Panc1 (cell line): ENCODE measurements at regions not wholly inside any gene's neighbourhood (a gene's known extent, or its start where the extent isn't known, plus 50 kb on each side); places are given as distances from the start of the nearest gene placed in this dataset.
A peak's percentile ranks its signal among the peaks of the same experiment; 100 is the strongest.

Source experiments
- ATAC-seq: fragments of 200-7000 bp; cut with Tn5 transposase; 2 replicates; pipeline ENCODE4 v1.9.1; 2020; ENCODE audit warnings: mild to moderate bottlenecking, moderate library complexity
- BruUV-seq: library from RNA; stranded (reverse); fragments of 400-500 nt; replicated peaks from 2 replicates; lab custom pipeline; 2021; lab: Mats Ljungman, UMichigan
- CTCF ChIA-PET: fragments of 300-600 bp; sonication (Branson Sonifier 250); formaldehyde crosslinking; loops from one replicate; lab custom pipeline; 2022; ENCODE audit warnings: antibody characterized with exemption; lab: Charles Lee
- POLR2A ChIA-PET: fragments of 300-600 bp; sonication (Branson Sonifier 250); formaldehyde crosslinking; loops from one replicate; lab custom pipeline; 2022; ENCODE audit warnings: antibody characterized with exemption; lab: Charles Lee
- DNase-seq: peaks from one replicate; pipeline ENCODE4 v3.0.0-alpha.2; 2010; ENCODE audit warnings: low read depth, low spot score
- H3K27ac ChIP-seq: 2 replicates; pipeline ENCODE4 v1.5.1; 2011; ENCODE audit warnings: mild to moderate bottlenecking, low read length, inconsistent platforms
- H3K27me3 ChIP-seq: fragments of 200-500 bp; sonication (Bioruptor generic); 2 replicates; pipeline ENCODE4 v1.6.0; 2014; ENCODE audit warnings: low read length, inconsistent platforms; ENCODE audit not compliant: control insufficient read depth, insufficient read depth
- H3K36me3 ChIP-seq: fragments of 200-500 bp; sonication (Bioruptor generic); 2 replicates; pipeline ENCODE4 v1.5.1; 2014; ENCODE audit warnings: inconsistent platforms, mild to moderate bottlenecking, low read length, moderate library complexity; ENCODE audit not compliant: control insufficient read depth, insufficient read depth
- H3K4me1 ChIP-seq: 2 replicates; pipeline ENCODE4 v1.5.1; 2011; ENCODE audit warnings: inconsistent platforms, mild to moderate bottlenecking, low read length, moderate library complexity; ENCODE audit not compliant: control insufficient read depth, insufficient read depth
- H3K4me3 ChIP-seq, 2 experiments: 2 replicates each; pipeline ENCODE4 v1.5.1; 2011 to 2012; ENCODE audit warnings: low read depth in 2 of 2, low read length in 2 of 2, mild to moderate bottlenecking in 2 of 2, inconsistent platforms in 1 of 2, moderate library complexity in 1 of 2
- H3K9me3 ChIP-seq: fragments of 200-500 bp; sonication (Bioruptor generic); 2 replicates; pipeline ENCODE4 v1.5.1; 2014; ENCODE audit warnings: low read depth, mild to moderate bottlenecking, inconsistent platforms, low read length, moderate library complexity; ENCODE audit not compliant: control insufficient read depth, insufficient read depth
- POLR2AphosphoS5 ChIP-seq: IDR thresholded peaks from 2 replicates; pipeline ENCODE4 v1.6.1; 2012; ENCODE audit warnings: mild to moderate bottlenecking, low read depth, low read length, moderate library complexity
- SIN3A ChIP-seq: IDR thresholded peaks from 2 replicates; pipeline ENCODE4 v1.6.1; 2012; ENCODE audit warnings: low read depth, mild to moderate bottlenecking, low read length, moderate library complexity, borderline replicate concordance; ENCODE audit not compliant: insufficient read depth
- TCF7L2 ChIP-seq: IDR thresholded peaks from 2 replicates; pipeline ENCODE4 v1.6.1; 2011; ENCODE audit warnings: mild to moderate bottlenecking, low read depth, low read length, inconsistent platforms
- in situ Hi-C: cut with HindIII; loops from 2 replicates; pipeline ENCODE4 v1.10.0; 2016; ENCODE audit warnings: low sequenced_read_pairs, low pct_unique_long_range_greater_than_20kb
- intact Hi-C: fragments of 100-400 bp; cut with micrococcal nuclease; formaldehyde crosslinking; loops from one replicate; pipeline ENCODE4 v1.10.0; 2022; ENCODE audit not compliant: unreplicated experiment
- TF ChIP-seq, protein P1 (sequence below): fragments of 450-650 bp; IDR thresholded peaks from 2 replicates; pipeline ENCODE4 v1.5.1; 2017; ENCODE audit warnings: mild to moderate bottlenecking
- TF ChIP-seq, protein P2 (sequence below), 2 experiments: IDR thresholded peaks; 2 replicates each; pipeline ENCODE4 v1.6.1; 2011 to 2012; ENCODE audit warnings: low read depth in 2 of 2, control low read depth in 1 of 2, low read length in 1 of 2, mild to moderate bottlenecking in 1 of 2, moderate library complexity in 1 of 2; ENCODE audit not compliant: insufficient read depth in 1 of 2

DNA sequence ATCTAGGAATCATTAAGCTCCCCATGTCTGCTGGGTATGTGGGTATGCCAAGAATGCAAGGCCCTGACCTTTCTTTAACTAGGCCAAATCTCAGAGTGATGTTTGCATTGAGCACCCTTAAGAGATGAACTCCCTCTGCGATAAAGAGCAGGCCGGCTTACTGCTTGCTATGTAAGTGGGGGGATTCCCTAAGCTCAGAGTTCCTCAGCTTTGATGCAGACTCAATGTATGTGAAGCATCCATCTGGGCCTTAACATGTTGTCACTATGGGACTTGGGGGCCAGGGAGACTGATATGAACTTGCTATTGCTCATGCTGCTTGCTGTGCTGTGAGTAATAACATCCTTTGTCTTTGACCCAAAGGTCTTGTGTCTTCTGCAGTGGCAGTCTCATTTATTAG is 149.7 kb downstream of the C12orf75 start:
- CTCF ChIA-PET: no interaction called here
- Histone ChIP-seq H3K36me3 (no peaks in the 10 kb centered on the region), H3K27me3 (no peaks in the 10 kb centered on the region), H3K4me3 (no peak overlapping the region), H3K9me3 (no peaks in the 10 kb centered on the region), H3K4me1 (peaks cover 4% of the 10 kb centered on the region; the same call in 1 of the 2 replicates), H3K27ac (no peak overlapping the region)
- BruUV-seq: no TSS peak
- intact Hi-C loops (no loop called here), in situ Hi-C loops (no loop called here)
- TF ChIP-seq SIN3A: no peak
- TF ChIP-seq, protein P1, sequence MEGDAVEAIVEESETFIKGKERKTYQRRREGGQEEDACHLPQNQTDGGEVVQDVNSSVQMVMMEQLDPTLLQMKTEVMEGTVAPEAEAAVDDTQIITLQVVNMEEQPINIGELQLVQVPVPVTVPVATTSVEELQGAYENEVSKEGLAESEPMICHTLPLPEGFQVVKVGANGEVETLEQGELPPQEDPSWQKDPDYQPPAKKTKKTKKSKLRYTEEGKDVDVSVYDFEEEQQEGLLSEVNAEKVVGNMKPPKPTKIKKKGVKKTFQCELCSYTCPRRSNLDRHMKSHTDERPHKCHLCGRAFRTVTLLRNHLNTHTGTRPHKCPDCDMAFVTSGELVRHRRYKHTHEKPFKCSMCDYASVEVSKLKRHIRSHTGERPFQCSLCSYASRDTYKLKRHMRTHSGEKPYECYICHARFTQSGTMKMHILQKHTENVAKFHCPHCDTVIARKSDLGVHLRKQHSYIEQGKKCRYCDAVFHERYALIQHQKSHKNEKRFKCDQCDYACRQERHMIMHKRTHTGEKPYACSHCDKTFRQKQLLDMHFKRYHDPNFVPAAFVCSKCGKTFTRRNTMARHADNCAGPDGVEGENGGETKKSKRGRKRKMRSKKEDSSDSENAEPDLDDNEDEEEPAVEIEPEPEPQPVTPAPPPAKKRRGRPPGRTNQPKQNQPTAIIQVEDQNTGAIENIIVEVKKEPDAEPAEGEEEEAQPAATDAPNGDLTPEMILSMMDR: no peak
- TF ChIP-seq, protein P2, sequence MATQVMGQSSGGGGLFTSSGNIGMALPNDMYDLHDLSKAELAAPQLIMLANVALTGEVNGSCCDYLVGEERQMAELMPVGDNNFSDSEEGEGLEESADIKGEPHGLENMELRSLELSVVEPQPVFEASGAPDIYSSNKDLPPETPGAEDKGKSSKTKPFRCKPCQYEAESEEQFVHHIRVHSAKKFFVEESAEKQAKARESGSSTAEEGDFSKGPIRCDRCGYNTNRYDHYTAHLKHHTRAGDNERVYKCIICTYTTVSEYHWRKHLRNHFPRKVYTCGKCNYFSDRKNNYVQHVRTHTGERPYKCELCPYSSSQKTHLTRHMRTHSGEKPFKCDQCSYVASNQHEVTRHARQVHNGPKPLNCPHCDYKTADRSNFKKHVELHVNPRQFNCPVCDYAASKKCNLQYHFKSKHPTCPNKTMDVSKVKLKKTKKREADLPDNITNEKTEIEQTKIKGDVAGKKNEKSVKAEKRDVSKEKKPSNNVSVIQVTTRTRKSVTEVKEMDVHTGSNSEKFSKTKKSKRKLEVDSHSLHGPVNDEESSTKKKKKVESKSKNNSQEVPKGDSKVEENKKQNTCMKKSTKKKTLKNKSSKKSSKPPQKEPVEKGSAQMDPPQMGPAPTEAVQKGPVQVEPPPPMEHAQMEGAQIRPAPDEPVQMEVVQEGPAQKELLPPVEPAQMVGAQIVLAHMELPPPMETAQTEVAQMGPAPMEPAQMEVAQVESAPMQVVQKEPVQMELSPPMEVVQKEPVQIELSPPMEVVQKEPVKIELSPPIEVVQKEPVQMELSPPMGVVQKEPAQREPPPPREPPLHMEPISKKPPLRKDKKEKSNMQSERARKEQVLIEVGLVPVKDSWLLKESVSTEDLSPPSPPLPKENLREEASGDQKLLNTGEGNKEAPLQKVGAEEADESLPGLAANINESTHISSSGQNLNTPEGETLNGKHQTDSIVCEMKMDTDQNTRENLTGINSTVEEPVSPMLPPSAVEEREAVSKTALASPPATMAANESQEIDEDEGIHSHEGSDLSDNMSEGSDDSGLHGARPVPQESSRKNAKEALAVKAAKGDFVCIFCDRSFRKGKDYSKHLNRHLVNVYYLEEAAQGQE (IDR thresholded peaks at IDR 0.05; ENCODE audit: insufficient read depth in 1 of 2, low read depth in 2 of 2, low read length in 1 of 2): no peak
- 0 out of 2 replicates have a peak, but pooled peaks have one; percentile 29 for TF ChIP-seq TCF7L2
- no peak for TF ChIP-seq POLR2AphosphoS5
- POLR2A ChIA-PET: no interaction called here
- ATAC-seq: no peak
- no peak for DNase-seq

DNA sequence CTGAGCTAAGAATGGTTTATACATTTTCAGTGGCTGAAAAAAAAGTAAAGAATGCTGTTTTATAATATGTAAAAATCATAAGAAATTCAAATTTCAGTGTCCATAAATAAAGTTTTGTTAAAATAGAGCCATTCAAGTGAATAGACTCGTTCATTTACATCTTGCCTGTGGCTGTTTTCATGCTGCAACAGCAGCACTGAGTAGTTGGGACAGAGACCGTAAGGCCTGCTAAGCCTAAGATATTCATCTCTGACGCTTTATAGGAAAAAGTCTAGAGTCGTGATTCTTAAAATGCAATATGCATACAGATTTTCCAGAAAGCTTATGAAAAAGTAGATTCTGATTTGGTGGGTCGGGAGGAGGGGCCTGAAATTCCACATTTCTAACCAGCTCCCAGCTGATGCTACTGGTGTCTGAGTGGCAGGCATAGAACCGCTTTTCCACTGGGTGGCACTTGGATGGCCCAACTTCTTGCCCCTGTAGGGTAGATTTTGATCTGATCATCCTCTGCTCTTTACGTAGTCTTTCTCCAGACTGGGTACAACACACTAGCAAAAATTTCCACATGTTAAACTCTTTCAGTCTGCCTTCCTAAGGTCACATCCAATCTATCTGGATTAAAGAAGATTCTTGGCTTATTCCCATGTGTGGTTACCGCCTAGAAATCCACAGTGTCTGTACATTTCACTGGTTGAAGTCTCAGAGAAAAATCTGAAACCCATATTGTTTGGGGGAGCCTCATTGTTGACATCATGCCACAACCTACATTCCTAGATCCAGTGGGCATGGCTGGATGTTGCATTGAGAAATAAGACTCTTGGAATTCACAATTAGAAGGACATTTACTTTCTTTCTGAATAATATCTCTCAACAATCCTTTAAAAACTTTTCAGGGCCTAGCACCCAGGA is 151.2 kb downstream of the C12orf75 start:
- no peaks in the 10 kb centered on the region for H3K27me3 ChIP-seq
- no peak for ATAC-seq
- BruUV-seq: no TSS peak
- no peak overlapping the region for H3K27ac ChIP-seq
- no peaks in the 10 kb centered on the region for H3K9me3 ChIP-seq
- in situ Hi-C loops (no loop called here), intact Hi-C loops (no loop called here)
- no peak overlapping the region for H3K4me3 ChIP-seq
- no peaks in the 10 kb centered on the region for H3K36me3 ChIP-seq
- ChIA-PET CTCF (no interaction called here), POLR2A (no interaction called here)
- peaks cover 4% of the 10 kb centered on the region; the same call in 1 of the 2 replicates for H3K4me1 ChIP-seq
- TF ChIP-seq SIN3A (no peak), POLR2AphosphoS5 (no peak), TCF7L2 (no peak)
- TF ChIP-seq, protein P2 (IDR thresholded peaks at IDR 0.05; ENCODE audit: insufficient read depth in 1 of 2, low read depth in 2 of 2, low read length in 1 of 2): no peak
- TF ChIP-seq, protein P1: no peak; the same call in 1 of the 2 replicates
- no peak for DNase-seq
